GM23338 (cell line): ENCODE measurements at regions not wholly inside any gene's neighbourhood (a gene's known extent, or its start where the extent isn't known, plus 50 kb on each side); places are given as distances from the start of the nearest gene placed in this dataset.

ENCODE experiments used
- ATAC-seq: fragments of 200-7000 bp; cut with Tn5 transposase; 3 replicates; pipeline ENCODE4 v1.9.1; 2020
- DNase-seq: peaks from one replicate; pipeline ENCODE4 v3.0.0-alpha.2; 2015; ENCODE audit warnings: low spot score
- H2AFZ ChIP-seq: fragments of 200-600 bp; sonication (generic); 2 replicates; pipeline ENCODE4 v1.8.0; 2016; ENCODE audit warnings: antibody characterized with exemption, mild to moderate bottlenecking, moderate library complexity
- H3F3A ChIP-seq: fragments of 200-600 bp; sonication (generic); replicated peaks from 2 replicates; pipeline ENCODE4 v1.8.0; 2017; ENCODE audit warnings: antibody characterized with exemption, mixed run types, low read depth
- H3K27ac ChIP-seq: fragments of 200-600 bp; sonication (generic); 2 replicates; pipeline ENCODE4 v1.6.1; 2016; ENCODE audit warnings: low read depth
- H3K27me3 ChIP-seq: fragments of 200-600 bp; sonication (generic); 2 replicates; pipeline ENCODE4 v1.8.0; 2016; ENCODE audit warnings: mild to moderate bottlenecking, mixed run types, moderate library complexity; ENCODE audit not compliant: insufficient read depth
- H3K36me3 ChIP-seq: fragments of 200-600 bp; sonication (generic); 2 replicates; pipeline ENCODE4 v1.8.0; 2016; ENCODE audit warnings: mild to moderate bottlenecking; ENCODE audit not compliant: insufficient read depth
- H3K4me1 ChIP-seq: fragments of 200-600 bp; sonication (generic); 2 replicates; pipeline ENCODE4 v1.8.0; 2016; ENCODE audit warnings: mild to moderate bottlenecking, moderate library complexity; ENCODE audit not compliant: insufficient read depth
- H3K4me2 ChIP-seq: fragments of 200-600 bp; sonication (generic); 2 replicates; pipeline ENCODE4 v1.7.1; 2017; ENCODE audit warnings: mixed run types
- H3K4me3 ChIP-seq: fragments of 200-600 bp; sonication (generic); 2 replicates; pipeline ENCODE4 v1.6.1; 2016; ENCODE audit warnings: mixed run types
- H3K79me2 ChIP-seq: fragments of 200-600 bp; sonication (generic); replicated peaks from 2 replicates; pipeline ENCODE4 v1.8.0; 2017; ENCODE audit warnings: mild to moderate bottlenecking; ENCODE audit not compliant: insufficient read depth
- H3K9me2 ChIP-seq: fragments of 200-600 bp; sonication (generic); 2 replicates; pipeline ENCODE4 v1.8.0; 2017; ENCODE audit not compliant: insufficient read depth
- H4K20me1 ChIP-seq: fragments of 200-600 bp; sonication (generic); replicated peaks from 2 replicates; pipeline ENCODE4 v1.8.0; 2017; ENCODE audit warnings: mild to moderate bottlenecking; ENCODE audit not compliant: insufficient read depth
- H3K27ac Mint-ChIP-seq: 2 replicates; pipeline ENCODE4 v1.8.0; 2020; ENCODE audit warnings: inconsistent platforms, mild to moderate bottlenecking, moderate library complexity, mixed read lengths
- H3K27me3 Mint-ChIP-seq: 3 replicates; pipeline ENCODE4 v1.8.0; 2022; ENCODE audit warnings: low read depth, mild to moderate bottlenecking, moderate library complexity, mixed read lengths, inconsistent platforms; ENCODE audit not compliant: insufficient read depth, poor library complexity
- H3K36me3 Mint-ChIP-seq: 3 replicates; pipeline ENCODE4 v1.8.0; 2021; ENCODE audit warnings: low read depth, mild to moderate bottlenecking, inconsistent platforms, moderate library complexity, mixed read lengths
- H3K4me1 Mint-ChIP-seq: 3 replicates; pipeline ENCODE4 v1.8.0; 2020; ENCODE audit warnings: mild to moderate bottlenecking, inconsistent platforms, mixed read lengths
- H3K4me3 Mint-ChIP-seq: 3 replicates; pipeline ENCODE4 v1.8.0; 2021; ENCODE audit warnings: moderate library complexity, mild to moderate bottlenecking, inconsistent platforms, mixed read lengths
- H3K9me3 Mint-ChIP-seq: 3 replicates; pipeline ENCODE4 v1.8.0; 2020; ENCODE audit warnings: moderate library complexity, mild to moderate bottlenecking, inconsistent platforms, mixed read lengths
- CREB1 ChIP-seq: fragments of 250-450 bp; sonication (Bioruptor Pico); IDR thresholded peaks from 2 replicates; pipeline ENCODE4 v1.5.0; 2020; ENCODE audit warnings: low read depth, mild to moderate bottlenecking, moderate library complexity
- EZH2 ChIP-seq: fragments of 200-600 bp; sonication (generic); IDR thresholded peaks from one replicate; pipeline ENCODE4 v1.8.0; 2017; ENCODE audit warnings: antibody characterized with exemption, mild to moderate bottlenecking, low read depth; ENCODE audit not compliant: unreplicated experiment
- EZH2phosphoT487 ChIP-seq: fragments of 200-600 bp; sonication (generic); IDR thresholded peaks from one replicate; pipeline ENCODE4 v1.8.1; 2018; ENCODE audit warnings: antibody characterized with exemption; ENCODE audit not compliant: unreplicated experiment
- JUNB ChIP-seq: IDR thresholded peaks from one replicate; pipeline ENCODE4 v1.6.1; 2016; ENCODE audit warnings: antibody characterized with exemption; ENCODE audit not compliant: unreplicated experiment
- NANOG ChIP-seq: IDR thresholded peaks from 2 replicates; pipeline ENCODE4 v1.6.1; 2016; ENCODE audit warnings: antibody characterized with exemption, borderline replicate concordance
- POLR2AphosphoS5 ChIP-seq: IDR thresholded peaks from 2 replicates; pipeline ENCODE4 v1.6.1; 2016; ENCODE audit warnings: antibody characterized with exemption, low read depth
- STAT1 ChIP-seq: IDR thresholded peaks from one replicate; pipeline ENCODE4 v1.6.1; 2016; ENCODE audit warnings: antibody characterized with exemption; ENCODE audit not compliant: unreplicated experiment
- ZNF114 ChIP-seq: fragments of 250-450 bp; sonication (Bioruptor Pico); IDR thresholded peaks from 2 replicates; pipeline ENCODE4 v1.5.0; 2020; ENCODE audit warnings: mild to moderate bottlenecking, moderate library complexity
- ZNF331 ChIP-seq: fragments of 250-450 bp; sonication (Bioruptor Pico); IDR thresholded peaks from 2 replicates; pipeline ENCODE4 v1.5.0; 2020; ENCODE audit warnings: low read depth, mild to moderate bottlenecking, moderate library complexity
- TF ChIP-seq, protein P1 (sequence below), 2 experiments: fragments of 200-600 bp in 1 of 2; sonication (generic) in 1 of 2; conservative IDR thresholded peaks; 2 replicates each; pipeline versions ENCODE4 v1.5.1 to v1.6.1; 2016 to 2017; ENCODE audit warnings: antibody characterized with exemption in 2 of 2, low read depth in 2 of 2, mild to moderate bottlenecking in 2 of 2, moderate library complexity in 1 of 2
- TF ChIP-seq, protein P2 (sequence below): IDR thresholded peaks from one replicate; pipeline ENCODE4 v1.6.1; 2018; ENCODE audit warnings: antibody characterized with exemption; ENCODE audit not compliant: unreplicated experiment
- TF ChIP-seq, protein P3 (sequence below): fragments of 250-450 bp; sonication (Bioruptor Pico); IDR thresholded peaks from 2 replicates; pipeline ENCODE4 v1.5.0; 2020; ENCODE audit warnings: mild to moderate bottlenecking, moderate library complexity
- TF ChIP-seq, protein P4 (sequence below): IDR thresholded peaks from 2 replicates; pipeline ENCODE4 v1.6.1; 2016; ENCODE audit warnings: antibody characterized with exemption

DNA sequence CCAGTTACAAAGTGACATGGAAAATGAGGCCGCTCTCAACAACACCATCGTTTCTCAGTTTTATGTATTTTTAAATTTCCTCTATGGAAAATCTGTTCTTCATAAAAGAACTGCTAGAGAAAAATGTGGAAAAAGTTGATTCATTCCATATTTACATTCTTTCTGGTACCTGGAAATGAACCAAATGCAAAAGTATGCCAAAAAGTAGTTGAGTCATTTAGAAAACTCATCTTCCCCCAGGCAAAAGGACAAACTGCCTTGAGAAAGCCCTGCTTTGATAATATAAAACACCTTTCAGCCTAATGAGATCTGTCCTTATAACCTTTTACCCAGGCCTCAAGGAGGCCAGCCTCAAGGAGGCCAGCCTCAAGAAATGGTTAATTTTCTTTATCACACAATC, 283.0 kb upstream of the VEPH1 start:
- no peak for ATAC-seq
- no peak overlapping the region for H3K4me2 ChIP-seq

More for the DNA sequence above, 283.0 kb upstream of the VEPH1 start:
- Histone ChIP-seq H3K79me2 (no peaks in the 10 kb centered on the region), H3K4me1 (no peaks in the 10 kb centered on the region), H3K36me3 (no peaks in the 10 kb centered on the region), H3K27ac (no peak overlapping the region), H2AFZ (no peak overlapping the region), H4K20me1 (no peaks in the 10 kb centered on the region), H3K4me3 (no peak overlapping the region), H3K9me2 (peaks cover 11% of the 10 kb centered on the region; the same call in 1 of the 2 replicates), H3K27me3 (no peaks in the 10 kb centered on the region), H3F3A (no peaks in the 10 kb centered on the region)
- H3K27me3 Mint-ChIP-seq: peaks cover 3% of the 10 kb centered on the region
- DNase-seq: no peak
- H3K4me1 Mint-ChIP-seq: no peaks in the 10 kb centered on the region
- no peaks in the 10 kb centered on the region for H3K36me3 Mint-ChIP-seq
- H3K9me3 Mint-ChIP-seq: no peaks in the 10 kb centered on the region
- H3K4me3 Mint-ChIP-seq: no peak overlapping the region
- TF ChIP-seq, protein P1, sequence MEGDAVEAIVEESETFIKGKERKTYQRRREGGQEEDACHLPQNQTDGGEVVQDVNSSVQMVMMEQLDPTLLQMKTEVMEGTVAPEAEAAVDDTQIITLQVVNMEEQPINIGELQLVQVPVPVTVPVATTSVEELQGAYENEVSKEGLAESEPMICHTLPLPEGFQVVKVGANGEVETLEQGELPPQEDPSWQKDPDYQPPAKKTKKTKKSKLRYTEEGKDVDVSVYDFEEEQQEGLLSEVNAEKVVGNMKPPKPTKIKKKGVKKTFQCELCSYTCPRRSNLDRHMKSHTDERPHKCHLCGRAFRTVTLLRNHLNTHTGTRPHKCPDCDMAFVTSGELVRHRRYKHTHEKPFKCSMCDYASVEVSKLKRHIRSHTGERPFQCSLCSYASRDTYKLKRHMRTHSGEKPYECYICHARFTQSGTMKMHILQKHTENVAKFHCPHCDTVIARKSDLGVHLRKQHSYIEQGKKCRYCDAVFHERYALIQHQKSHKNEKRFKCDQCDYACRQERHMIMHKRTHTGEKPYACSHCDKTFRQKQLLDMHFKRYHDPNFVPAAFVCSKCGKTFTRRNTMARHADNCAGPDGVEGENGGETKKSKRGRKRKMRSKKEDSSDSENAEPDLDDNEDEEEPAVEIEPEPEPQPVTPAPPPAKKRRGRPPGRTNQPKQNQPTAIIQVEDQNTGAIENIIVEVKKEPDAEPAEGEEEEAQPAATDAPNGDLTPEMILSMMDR (conservative IDR thresholded peaks at IDR 0.05; ENCODE audit: low read depth in 2 of 2): no peak
- TF ChIP-seq ZNF331 (CRISPR knock-in tag) (no peak), EZH2 (no peak), CREB1 (CRISPR knock-in tag) (no peak), STAT1 (no peak), EZH2phosphoT487 (no peak), NANOG (no peak), JUNB (no peak), POLR2AphosphoS5 (no peak), ZNF114 (CRISPR knock-in tag) (no peak)
- TF ChIP-seq, protein P2, sequence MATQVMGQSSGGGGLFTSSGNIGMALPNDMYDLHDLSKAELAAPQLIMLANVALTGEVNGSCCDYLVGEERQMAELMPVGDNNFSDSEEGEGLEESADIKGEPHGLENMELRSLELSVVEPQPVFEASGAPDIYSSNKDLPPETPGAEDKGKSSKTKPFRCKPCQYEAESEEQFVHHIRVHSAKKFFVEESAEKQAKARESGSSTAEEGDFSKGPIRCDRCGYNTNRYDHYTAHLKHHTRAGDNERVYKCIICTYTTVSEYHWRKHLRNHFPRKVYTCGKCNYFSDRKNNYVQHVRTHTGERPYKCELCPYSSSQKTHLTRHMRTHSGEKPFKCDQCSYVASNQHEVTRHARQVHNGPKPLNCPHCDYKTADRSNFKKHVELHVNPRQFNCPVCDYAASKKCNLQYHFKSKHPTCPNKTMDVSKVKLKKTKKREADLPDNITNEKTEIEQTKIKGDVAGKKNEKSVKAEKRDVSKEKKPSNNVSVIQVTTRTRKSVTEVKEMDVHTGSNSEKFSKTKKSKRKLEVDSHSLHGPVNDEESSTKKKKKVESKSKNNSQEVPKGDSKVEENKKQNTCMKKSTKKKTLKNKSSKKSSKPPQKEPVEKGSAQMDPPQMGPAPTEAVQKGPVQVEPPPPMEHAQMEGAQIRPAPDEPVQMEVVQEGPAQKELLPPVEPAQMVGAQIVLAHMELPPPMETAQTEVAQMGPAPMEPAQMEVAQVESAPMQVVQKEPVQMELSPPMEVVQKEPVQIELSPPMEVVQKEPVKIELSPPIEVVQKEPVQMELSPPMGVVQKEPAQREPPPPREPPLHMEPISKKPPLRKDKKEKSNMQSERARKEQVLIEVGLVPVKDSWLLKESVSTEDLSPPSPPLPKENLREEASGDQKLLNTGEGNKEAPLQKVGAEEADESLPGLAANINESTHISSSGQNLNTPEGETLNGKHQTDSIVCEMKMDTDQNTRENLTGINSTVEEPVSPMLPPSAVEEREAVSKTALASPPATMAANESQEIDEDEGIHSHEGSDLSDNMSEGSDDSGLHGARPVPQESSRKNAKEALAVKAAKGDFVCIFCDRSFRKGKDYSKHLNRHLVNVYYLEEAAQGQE: no peak
- TF ChIP-seq, protein P3, sequence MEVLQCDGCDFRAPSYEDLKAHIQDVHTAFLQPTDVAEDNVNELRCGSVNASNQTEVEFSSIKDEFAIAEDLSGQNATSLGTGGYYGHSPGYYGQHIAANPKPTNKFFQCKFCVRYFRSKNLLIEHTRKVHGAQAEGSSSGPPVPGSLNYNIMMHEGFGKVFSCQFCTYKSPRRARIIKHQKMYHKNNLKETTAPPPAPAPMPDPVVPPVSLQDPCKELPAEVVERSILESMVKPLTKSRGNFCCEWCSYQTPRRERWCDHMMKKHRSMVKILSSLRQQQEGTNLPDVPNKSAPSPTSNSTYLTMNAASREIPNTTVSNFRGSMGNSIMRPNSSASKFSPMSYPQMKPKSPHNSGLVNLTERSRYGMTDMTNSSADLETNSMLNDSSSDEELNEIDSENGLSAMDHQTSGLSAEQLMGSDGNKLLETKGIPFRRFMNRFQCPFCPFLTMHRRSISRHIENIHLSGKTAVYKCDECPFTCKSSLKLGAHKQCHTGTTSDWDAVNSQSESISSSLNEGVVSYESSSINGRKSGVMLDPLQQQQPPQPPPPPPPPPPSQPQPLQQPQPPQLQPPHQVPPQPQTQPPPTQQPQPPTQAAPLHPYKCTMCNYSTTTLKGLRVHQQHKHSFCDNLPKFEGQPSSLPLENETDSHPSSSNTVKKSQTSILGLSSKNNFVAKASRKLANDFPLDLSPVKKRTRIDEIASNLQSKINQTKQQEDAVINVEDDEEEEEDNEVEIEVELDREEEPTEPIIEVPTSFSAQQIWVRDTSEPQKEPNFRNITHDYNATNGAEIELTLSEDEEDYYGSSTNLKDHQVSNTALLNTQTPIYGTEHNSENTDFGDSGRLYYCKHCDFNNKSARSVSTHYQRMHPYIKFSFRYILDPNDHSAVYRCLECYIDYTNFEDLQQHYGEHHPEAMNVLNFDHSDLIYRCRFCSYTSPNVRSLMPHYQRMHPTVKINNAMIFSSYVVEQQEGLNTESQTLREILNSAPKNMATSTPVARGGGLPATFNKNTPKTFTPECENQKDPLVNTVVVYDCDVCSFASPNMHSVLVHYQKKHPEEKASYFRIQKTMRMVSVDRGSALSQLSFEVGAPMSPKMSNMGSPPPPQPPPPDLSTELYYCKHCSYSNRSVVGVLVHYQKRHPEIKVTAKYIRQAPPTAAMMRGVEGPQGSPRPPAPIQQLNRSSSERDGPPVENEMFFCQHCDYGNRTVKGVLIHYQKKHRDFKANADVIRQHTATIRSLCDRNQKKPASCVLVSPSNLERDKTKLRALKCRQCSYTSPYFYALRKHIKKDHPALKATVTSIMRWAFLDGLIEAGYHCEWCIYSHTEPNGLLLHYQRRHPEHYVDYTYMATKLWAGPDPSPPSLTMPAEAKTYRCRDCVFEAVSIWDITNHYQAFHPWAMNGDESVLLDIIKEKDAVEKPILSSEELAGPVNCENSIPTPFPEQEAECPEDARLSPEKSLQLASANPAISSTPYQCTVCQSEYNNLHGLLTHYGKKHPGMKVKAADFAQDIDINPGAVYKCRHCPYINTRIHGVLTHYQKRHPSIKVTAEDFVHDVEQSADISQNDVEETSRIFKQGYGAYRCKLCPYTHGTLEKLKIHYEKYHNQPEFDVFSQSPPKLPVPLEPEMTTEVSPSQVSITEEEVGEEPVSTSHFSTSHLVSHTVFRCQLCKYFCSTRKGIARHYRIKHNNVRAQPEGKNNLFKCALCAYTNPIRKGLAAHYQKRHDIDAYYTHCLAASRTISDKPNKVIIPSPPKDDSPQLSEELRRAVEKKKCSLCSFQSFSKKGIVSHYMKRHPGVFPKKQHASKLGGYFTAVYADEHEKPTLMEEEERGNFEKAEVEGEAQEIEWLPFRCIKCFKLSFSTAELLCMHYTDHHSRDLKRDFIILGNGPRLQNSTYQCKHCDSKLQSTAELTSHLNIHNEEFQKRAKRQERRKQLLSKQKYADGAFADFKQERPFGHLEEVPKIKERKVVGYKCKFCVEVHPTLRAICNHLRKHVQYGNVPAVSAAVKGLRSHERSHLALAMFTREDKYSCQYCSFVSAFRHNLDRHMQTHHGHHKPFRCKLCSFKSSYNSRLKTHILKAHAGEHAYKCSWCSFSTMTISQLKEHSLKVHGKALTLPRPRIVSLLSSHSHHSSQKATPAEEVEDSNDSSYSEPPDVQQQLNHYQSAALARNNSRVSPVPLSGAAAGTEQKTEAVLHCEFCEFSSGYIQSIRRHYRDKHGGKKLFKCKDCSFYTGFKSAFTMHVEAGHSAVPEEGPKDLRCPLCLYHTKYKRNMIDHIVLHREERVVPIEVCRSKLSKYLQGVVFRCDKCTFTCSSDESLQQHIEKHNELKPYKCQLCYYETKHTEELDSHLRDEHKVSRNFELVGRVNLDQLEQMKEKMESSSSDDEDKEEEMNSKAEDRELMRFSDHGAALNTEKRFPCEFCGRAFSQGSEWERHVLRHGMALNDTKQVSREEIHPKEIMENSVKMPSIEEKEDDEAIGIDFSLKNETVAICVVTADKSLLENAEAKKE (CRISPR knock-in tag): no peak
- TF ChIP-seq, protein P4, sequence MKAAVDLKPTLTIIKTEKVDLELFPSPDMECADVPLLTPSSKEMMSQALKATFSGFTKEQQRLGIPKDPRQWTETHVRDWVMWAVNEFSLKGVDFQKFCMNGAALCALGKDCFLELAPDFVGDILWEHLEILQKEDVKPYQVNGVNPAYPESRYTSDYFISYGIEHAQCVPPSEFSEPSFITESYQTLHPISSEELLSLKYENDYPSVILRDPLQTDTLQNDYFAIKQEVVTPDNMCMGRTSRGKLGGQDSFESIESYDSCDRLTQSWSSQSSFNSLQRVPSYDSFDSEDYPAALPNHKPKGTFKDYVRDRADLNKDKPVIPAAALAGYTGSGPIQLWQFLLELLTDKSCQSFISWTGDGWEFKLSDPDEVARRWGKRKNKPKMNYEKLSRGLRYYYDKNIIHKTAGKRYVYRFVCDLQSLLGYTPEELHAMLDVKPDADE: no peak
- H3K27ac Mint-ChIP-seq: no peak overlapping the region
